ENCODE measurements at regions not wholly inside any gene's neighbourhood (a gene's known extent, or its start where the extent isn't known, plus 50 kb on each side); places are given as distances from the start of the nearest gene placed in this dataset.

GRCh38 chr2:149664896-149665295, 77.3 kb upstream of the MMADHC start:
- TF ChIP-seq EZH2 (IDR thresholded peaks at IDR 0.05; ENCODE audit: insufficient read depth, poor library complexity, severe bottlenecking): no peak
- TF ChIP-seq EZH2phosphoT487 (IDR thresholded peaks at IDR 0.05; ENCODE audit: insufficient read depth, low read depth): no peak
